ENCODE measurements at regions not wholly inside any gene's neighbourhood (a gene's known extent, or its start where the extent isn't known, plus 50 kb on each side); places are given as distances from the start of the nearest gene placed in this dataset.
"Not testable (repeated sequence)": the region's sequence is repeated elsewhere in the genome, so short reads cannot be mapped to it uniquely, and the experiment has no call there.

- DNase-seq: no peak
Observed at GRCh38 chr22:47504962-47505361, 742.5 kb downstream of the TBC1D22A start.

- no peak for DNase-seq
Observed at GRCh38 chr22:47498969-47499495, 736.6 kb downstream of the TBC1D22A start.

GRCh38 chr22:47497666-47498065 lies 735.2 kb downstream of the TBC1D22A start:
- DNase-seq: no peak

DNA sequence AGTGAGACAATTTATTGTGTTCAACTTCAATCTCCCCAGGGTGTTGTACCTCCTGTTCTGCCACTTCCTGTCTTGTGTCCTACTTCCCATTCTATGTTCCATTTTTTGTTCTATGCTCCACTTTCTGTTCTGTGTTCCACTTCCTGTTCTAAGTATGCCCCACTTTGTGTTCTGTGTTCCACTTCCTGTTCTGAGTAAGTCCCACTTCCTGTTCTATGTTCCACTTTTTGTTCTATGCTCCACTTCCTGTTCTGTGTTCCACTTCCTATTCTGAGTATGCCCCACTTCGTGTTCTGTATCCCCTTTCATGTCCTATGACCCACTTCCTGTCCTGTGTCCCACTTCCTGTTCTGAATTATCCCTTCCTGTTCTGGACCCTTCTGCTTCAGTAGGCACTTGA lies 732.7 kb downstream of the TBC1D22A start:
- DNase-seq: no peak

- DNase-seq: not testable (repeated sequence)
Observed at GRCh38 chr22:47488131-47488530, 725.7 kb downstream of the TBC1D22A start.

GRCh38 chr22:47486569-47487312 lies 724.3 kb downstream of the TBC1D22A start:
- DNase-seq: no peak

DNA sequence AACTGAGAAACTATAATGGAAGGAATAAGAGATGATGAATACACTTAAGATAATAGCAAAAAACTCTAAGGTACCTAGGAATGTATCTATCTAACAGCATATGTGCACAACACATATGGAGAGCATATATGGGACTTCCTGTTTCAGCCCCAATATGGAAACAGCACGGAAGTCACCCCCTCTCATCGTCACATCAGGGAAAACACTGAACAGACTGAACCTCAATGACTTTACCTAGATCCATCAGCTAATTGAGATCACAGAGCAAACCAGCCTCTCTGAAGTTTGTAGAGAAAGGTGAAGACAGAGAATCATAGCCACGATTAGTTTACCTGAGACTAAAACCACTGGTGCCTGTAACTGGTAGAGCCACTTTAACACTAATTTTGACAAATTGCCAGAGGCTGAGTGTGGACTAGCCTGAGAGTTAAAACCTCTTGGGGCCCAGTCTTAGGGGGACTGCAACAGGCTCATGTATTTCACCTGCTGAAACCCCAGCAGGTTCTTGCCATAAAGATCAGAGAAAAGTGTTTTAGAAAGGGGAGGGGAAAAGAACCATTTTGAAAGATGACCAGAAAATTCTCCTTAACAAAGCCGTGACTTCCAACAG lies 722.6 kb downstream of the TBC1D22A start:
- DNase-seq: no peak

GRCh38 chr22:47476231-47476630 lies 713.8 kb downstream of the TBC1D22A start:
- DNase-seq: no peak

DNA sequence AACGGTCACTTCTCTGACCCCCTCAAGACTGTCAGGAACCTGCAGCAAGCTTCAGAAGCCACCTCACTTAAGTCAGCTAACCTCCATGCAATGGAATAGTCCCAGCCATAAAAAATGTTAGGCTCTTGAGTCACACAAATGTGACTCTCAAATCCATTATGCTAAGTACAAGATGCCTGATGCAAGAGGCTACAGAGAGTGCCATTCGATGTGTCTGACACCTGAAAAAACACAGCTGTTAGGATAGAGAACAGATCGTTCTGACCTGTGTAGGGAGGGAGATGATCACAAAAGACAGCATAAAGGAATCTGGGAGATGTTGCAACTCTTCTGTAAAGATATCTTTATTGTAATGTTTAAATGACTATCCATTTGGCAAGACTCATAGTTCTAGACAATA lies 712.4 kb downstream of the TBC1D22A start:
- no peak for DNase-seq

- no peak for DNase-seq
Observed at GRCh38 chr22:47474464-47474863, 712.0 kb downstream of the TBC1D22A start.

- no peak for DNase-seq
Observed at GRCh38 chr22:47472636-47473035, 710.2 kb downstream of the TBC1D22A start.

GRCh38 chr22:47471406-47471805 lies 709.0 kb downstream of the TBC1D22A start:
- no peak for DNase-seq

- no peak for DNase-seq
Observed at GRCh38 chr22:47465809-47466208, 703.4 kb downstream of the TBC1D22A start.

- DNase-seq: no peak
Observed at GRCh38 chr22:47465222-47465621, 702.8 kb downstream of the TBC1D22A start.

DNA sequence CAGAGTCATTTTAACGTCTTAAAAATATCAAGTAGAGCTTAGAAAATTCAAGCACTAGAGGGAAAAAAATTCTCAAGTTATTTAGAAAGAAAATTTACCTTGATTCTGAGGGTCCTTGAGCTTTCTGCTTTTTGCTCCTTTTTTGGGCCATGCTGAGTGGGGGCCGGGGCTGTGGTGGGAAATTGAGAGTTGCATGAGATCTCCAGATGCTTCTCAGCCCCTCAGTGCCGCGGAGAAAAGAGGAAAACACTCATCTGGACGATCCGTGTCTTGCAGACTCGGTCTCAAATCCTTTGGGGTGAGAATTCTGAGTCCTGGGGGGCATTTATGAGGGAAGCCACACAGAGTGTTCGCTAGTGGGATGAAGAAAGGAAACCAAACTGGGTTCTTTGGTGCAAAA lies 700.8 kb downstream of the TBC1D22A start:
- no peak for DNase-seq

DNA sequence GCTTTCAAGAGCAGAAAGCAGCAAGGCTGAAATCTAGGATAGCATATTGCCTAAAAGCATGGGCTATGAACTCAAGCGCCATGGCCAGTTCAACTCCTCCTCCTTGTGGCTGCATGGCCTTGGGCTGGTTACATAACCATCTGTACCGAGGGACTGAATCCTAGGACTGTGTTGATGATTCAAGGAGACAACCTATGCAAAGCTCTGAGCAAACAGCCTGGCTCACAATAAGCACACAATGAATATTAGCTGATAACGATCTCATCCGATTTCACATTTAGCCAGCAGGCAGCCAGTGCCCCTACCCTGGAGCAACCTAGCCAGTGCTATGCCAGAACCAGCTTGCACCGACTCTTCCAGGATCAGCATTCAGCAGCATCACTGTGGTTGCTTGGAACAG lies 698.4 kb downstream of the TBC1D22A start:
- no peak for DNase-seq

- no peak for DNase-seq
Observed at GRCh38 chr22:47460176-47460575, 697.7 kb downstream of the TBC1D22A start.

- no peak for DNase-seq
Observed at GRCh38 chr22:47458348-47458747, 695.9 kb downstream of the TBC1D22A start.

- DNase-seq: no peak
Observed at GRCh38 chr22:47457509-47458300, 695.3 kb downstream of the TBC1D22A start.

- DNase-seq: no peak
Observed at GRCh38 chr22:47457021-47457420, 694.6 kb downstream of the TBC1D22A start.

DNA sequence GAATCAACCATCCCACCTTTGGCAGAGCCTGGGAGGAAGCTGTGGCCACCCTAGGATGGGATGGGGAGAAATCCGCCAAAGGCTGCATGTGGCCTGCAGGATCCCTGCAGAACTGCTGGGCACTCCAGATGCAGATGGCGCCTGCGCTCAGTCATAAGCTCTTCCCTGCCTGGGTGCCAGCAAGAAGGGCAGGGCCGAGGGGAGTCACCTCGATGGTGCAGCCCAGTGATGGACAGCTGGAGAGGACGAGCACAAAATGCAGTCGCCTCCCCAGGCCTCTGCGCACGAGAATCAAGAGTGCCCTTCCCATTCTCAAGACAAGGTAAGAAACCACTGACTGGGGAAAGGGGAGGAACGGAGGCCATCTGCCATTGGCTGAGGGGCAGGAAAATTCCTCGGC lies 693.6 kb downstream of the TBC1D22A start:
- no peak for DNase-seq

DNA sequence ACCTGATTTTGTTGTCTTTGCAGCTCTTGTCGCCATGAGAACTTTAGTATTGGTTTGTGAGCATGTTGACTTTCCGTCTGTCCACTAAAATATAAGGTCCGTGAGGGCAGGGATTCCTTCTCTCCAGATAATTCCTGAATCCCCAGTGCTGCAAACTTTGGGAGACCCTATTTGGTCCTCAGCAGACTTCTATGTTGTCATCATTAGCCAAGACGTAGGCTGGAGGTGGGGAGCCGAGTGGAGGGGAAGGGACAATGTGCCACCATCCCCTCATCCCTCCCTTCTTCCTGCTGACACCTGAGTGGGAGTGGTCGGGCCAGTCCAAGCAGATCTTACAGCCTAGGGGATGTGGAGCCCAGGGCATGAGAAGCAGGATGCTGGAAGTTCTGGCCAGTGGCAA lies 690.6 kb downstream of the TBC1D22A start:
- no peak for DNase-seq

DNA sequence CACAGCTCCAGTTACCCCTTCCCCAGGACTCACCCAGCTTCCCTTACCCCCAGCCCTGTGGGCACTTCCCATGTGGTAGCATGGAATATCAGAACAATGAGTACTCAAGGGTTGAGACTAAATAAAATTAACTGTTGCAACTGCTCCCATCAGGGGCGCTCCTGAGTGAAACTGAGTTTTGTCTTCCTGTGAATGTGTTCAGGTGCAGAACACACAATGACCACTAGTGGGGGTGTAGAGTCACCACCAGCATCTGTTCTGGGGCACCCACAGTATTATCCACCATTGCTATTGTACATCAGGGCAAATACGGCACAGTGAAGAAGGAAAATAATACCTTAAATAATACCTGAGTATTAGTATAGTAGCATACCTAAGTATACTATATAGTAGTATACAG lies 689.7 kb downstream of the TBC1D22A start:
- no peak for DNase-seq

All from amniotic stem cell (primary cell).